Aorta (tissue), 5 donors: ENCODE measurements at regions not wholly inside any gene's neighbourhood (a gene's known extent, or its start where the extent isn't known, plus 50 kb on each side); places are given as distances from the start of the nearest gene placed in this dataset.
A peak's percentile ranks its signal among the peaks of the same experiment; 100 is the strongest.
"Not testable (repeated sequence)": the region's sequence is repeated elsewhere in the genome, so short reads cannot be mapped to it uniquely, and the experiment has no call there.

Experiments used
- ATAC-seq: fragments of 200-7000 bp; cut with Tn5 transposase; one replicate; pipeline ENCODE4 v1.9.1; 2022; ENCODE audit warnings: moderate library complexity; ENCODE audit not compliant: low FRiP score
- DNase-seq, 2 donors: peaks; one replicate each; pipeline ENCODE4 v3.0.0-alpha.2; 2020
- H3K27ac ChIP-seq, 2 donors: one replicate each; pipeline ENCODE4 v1.5.1; 2013; ENCODE audit warnings: low read length in 2 of 2, mild to moderate bottlenecking in 2 of 2, moderate library complexity in 2 of 2, control low read depth in 1 of 2, inconsistent platforms in 1 of 2, low read depth in 1 of 2
- H3K27me3 ChIP-seq, 2 donors: one replicate each; pipeline ENCODE4 v1.6.1; 2013; ENCODE audit warnings: control low read depth in 1 of 2, low read length in 1 of 2, mild to moderate bottlenecking in 1 of 2, moderate library complexity in 1 of 2; ENCODE audit not compliant: insufficient read depth in 2 of 2, control insufficient read depth in 1 of 2
- H3K36me3 ChIP-seq, 2 donors: one replicate each; pipeline ENCODE4 v1.6.1; 2013; ENCODE audit warnings: control low read depth in 1 of 2, low read length in 1 of 2, mild to moderate bottlenecking in 1 of 2; ENCODE audit not compliant: insufficient read depth in 2 of 2, control insufficient read depth in 1 of 2
- H3K4me1 ChIP-seq, 2 donors: one replicate each; pipeline ENCODE4 v1.6.1; 2013; ENCODE audit warnings: low read length in 2 of 2, control low read depth in 1 of 2, mild to moderate bottlenecking in 1 of 2, moderate library complexity in 1 of 2; ENCODE audit not compliant: insufficient read depth in 2 of 2, control insufficient read depth in 1 of 2
- H3K4me3 ChIP-seq, 2 donors: one replicate each; pipeline ENCODE4 v1.5.1; 2013; ENCODE audit warnings: low read length in 2 of 2, control low read depth in 1 of 2, mild to moderate bottlenecking in 1 of 2
- H3K9me3 ChIP-seq: one replicate; pipeline ENCODE4 v1.6.1; 2013; ENCODE audit warnings: mild to moderate bottlenecking, low read length; ENCODE audit not compliant: control insufficient read depth
- WGBS, 2 donors: extraction: QIAGEN DNeasy Blood & Tissue Kit; methylation state at CpG; one replicate each; pipeline ENCODE4 v1.1.7; 2013; 5-methylcytosine and 5-hydroxymethylcytosine counted together
- intact Hi-C, 2 donors: fragments of 100-400 bp; cut with DNase I; formaldehyde crosslinking; loops; one replicate each; pipeline versions ENCODE4 v1.14.2 to v1.15.0; 2022
- donor health status: healthy with polysubstance abuse.
- donor health status: Bipolar disorder and iron deficiency.
- donor health status: DM: no; HTN: no; CAD: no.
- donor health status: DM: no; HTN: no; CAD: no.
- donor health status: DM: yes; HTN: yes; CAD: no.

DNA sequence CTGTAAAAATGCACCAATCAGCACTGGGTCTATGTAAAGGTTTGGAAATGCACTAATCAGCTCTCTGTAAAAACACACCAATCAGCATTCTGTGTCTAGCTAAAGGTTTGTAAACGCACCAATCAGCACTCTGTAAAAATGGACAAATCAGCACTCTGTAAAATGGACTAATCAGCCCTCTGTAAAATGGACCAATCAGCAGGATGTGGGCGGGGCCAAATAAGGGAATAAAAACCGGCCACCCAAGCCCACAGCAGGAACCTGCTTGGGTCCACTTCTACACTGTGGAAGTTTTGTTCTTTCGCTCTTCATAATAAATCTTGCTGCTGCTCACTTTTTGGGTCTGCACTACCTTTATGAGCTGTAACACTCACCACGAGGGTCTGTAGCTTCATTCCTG lies 101.0 kb downstream of the SMC2 start:
- H3K4me1 ChIP-seq, H3K27me3 ChIP-seq, intact Hi-C loops, H3K36me3 ChIP-seq, ATAC-seq, H3K4me3 ChIP-seq, H3K27ac ChIP-seq, H3K9me3 ChIP-seq, DNase-seq: not testable (repeated sequence)
- WGBS, 2 donors: 85 to 88% methylated on average over 5 of the region's 5 CpGs

DNA sequence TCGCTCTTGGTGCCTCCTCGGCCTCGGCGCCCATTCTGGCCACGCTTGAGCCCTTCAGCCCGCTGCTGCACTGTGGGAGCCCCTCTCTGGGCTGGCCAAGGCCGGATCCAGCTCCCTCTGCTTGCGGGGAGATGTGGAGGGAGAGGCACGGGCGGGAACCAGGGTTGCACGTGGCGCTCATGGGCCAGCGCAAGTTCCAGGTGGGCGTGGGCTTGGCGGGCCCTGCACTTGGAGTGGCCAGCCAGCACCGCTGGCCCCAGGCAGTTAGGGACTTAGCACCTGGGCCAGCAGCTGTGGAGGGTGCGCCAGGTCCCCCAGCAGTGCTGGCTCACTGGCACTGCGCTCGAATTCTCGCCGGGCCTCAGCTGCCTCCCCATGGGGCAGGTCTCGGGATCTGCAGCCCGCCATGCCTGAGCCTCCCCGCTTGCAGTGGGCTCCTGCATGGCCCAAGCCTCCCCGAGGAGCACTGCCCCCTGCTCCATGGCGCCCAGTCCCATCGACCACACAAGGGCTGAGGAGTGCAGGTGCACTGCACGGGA lies 106.4 kb downstream of the SMC2 start:
- Histone ChIP-seq H3K27me3 (no peaks in the 10 kb centered on the region), H3K9me3 (no peaks in the 10 kb centered on the region), H3K27ac (no peak overlapping the region), H3K4me3 (no peak overlapping the region), H3K36me3 (no peaks in the 10 kb centered on the region), H3K4me1 (no peaks in the 10 kb centered on the region)
- ATAC-seq (no peak), DNase-seq (peak in 1 of 2 donors; percentile 56)
- 91 to 92% methylated on average over 28 of the region's 28 CpGs for WGBS, 2 donors
- intact Hi-C loops: no loop called here

DNA sequence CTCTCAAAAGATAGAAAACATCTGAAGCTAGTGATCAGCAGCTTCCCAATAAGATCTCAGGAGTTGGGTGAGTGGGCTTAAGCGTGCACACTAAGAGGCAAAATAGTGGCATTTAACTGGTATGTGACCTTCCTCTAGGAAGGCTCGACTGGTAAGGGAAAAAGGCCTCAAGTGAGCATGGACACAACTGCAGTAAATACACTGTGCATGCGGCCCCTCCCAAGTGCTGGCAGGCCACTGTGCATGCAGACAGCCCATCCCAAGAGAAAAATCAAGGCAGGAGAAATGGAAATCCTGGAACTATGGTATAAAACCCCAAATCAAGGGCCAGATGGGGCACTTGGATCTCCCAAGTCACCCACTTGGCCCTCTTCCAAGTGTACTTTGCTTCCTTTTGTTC lies 112.7 kb downstream of the SMC2 start:
- Histone ChIP-seq H3K4me3 (no peak overlapping the region), H3K9me3 (no peaks in the 10 kb centered on the region), H3K4me1 (no peaks in the 10 kb centered on the region), H3K36me3 (no peaks in the 10 kb centered on the region), H3K27ac (no peak overlapping the region), H3K27me3 (no peaks in the 10 kb centered on the region)
- DNase-seq: no peak
- ATAC-seq: no peak
- intact Hi-C loops: no loop called here
- 87 to 90% methylated on average over 3 of the region's 3 CpGs for WGBS, 2 donors

DNA sequence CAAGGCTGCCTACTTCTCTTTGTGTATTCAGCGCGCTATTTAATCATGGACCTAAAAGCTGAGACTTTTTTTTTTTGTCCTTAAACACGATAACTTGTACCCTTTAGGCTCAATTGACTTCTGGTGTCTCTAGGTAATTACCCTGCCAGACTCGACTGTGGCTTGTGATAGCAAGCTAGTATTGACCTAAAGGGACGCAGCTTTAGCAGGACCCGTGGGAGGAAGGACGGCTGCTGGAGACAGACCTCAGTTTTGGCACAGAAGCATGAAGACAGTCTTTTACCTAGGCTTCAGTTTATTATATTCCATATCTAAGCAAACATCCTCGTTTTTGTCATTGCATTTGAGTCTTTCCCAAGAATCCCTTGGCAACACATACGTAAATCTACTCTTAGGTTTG lies 115.3 kb downstream of the SMC2 start:
- intact Hi-C loops: no loop called here
- Histone ChIP-seq H3K36me3 (no peaks in the 10 kb centered on the region), H3K27ac (no peak overlapping the region), H3K4me3 (no peak overlapping the region), H3K4me1 (no peaks in the 10 kb centered on the region), H3K9me3 (no peaks in the 10 kb centered on the region), H3K27me3 (no peaks in the 10 kb centered on the region)
- WGBS, 2 donors: 81 to 83% methylated on average over 9 of the region's 9 CpGs
- ATAC-seq (no peak), DNase-seq (no peak)

DNA sequence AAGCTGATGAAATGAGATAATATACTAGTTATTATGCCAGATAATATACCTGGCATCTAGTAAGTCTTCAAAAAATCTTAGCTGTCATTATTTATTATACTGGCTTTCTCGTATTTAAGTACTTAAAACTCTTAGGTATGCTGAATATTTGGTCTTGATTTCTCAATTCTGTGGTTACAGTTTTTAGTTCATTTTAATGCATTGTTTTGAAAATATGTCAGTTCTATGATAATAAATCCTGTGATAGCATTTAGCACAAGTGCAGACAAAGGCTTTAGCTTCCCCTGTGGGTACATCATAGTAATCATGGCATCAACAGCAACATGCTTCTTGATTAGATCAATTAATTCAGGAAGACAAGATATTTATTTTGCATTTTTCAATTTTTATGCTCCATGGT lies 133.0 kb downstream of the SMC2 start:
- Histone ChIP-seq H3K36me3 (no peaks in the 10 kb centered on the region), H3K4me1 (no peaks in the 10 kb centered on the region), H3K9me3 (no peaks in the 10 kb centered on the region), H3K4me3 (no peak overlapping the region), H3K27ac (no peak overlapping the region), H3K27me3 (no peaks in the 10 kb centered on the region)
- WGBS, 2 donors: 33 to 39% methylated on average over 1 of the region's 1 CpG
- intact Hi-C loops: no loop called here
- DNase-seq: no peak
- no peak for ATAC-seq

DNA sequence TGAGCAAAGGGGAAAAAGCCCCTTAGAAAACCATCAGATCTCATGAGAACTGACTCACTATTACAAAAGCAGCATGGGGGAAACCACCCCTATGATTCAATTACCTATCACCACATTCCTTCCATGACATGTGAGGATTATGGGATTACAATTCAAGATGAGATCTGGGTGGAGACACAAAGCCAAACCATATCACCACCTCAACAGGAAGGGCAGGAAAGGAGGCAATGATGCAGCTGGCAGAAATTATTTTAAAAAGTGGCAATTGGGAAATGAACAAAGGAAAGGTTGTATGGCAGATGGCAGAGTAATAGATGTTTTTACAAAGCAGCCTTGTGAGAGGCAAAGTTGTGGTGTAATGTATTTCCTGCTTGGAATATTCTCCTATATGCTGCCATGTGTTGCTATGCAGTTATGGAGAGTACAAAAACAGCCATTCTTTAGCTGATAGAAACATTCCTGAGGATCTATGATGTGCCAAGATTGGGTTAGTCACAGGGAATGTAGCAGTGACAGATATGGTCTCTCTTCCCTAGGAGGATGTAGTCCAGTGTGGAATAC lies 138.8 kb downstream of the SMC2 start:
- no peak overlapping the region for H3K27ac ChIP-seq
- H3K36me3 ChIP-seq: no peaks in the 10 kb centered on the region
- no peaks in the 10 kb centered on the region for H3K27me3 ChIP-seq
- no peak for DNase-seq
- no peaks in the 10 kb centered on the region for H3K4me1 ChIP-seq
- H3K9me3 ChIP-seq: no peaks in the 10 kb centered on the region
- no peak overlapping the region for H3K4me3 ChIP-seq
- no peak for ATAC-seq
- intact Hi-C loops: no loop called here

DNA sequence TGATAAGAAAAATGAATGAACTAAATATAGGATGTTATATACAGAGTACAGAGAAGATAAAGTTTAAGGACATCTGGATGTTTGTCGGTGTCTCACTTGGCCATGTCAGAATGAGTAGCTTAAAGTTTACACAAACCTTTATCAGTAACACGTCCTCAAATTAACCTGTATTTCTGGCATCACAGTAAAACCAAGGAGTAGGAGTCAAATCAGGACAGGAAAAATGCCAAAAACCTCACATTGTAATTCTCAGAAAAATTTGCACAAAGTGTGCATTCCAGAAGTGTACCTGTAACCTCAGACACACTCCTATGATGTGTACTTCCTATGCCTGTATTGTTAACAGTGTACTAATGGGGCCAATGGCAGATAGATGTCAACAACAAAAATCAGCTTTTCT lies 139.3 kb downstream of the SMC2 start:
- intact Hi-C loops: no loop called here

DNA sequence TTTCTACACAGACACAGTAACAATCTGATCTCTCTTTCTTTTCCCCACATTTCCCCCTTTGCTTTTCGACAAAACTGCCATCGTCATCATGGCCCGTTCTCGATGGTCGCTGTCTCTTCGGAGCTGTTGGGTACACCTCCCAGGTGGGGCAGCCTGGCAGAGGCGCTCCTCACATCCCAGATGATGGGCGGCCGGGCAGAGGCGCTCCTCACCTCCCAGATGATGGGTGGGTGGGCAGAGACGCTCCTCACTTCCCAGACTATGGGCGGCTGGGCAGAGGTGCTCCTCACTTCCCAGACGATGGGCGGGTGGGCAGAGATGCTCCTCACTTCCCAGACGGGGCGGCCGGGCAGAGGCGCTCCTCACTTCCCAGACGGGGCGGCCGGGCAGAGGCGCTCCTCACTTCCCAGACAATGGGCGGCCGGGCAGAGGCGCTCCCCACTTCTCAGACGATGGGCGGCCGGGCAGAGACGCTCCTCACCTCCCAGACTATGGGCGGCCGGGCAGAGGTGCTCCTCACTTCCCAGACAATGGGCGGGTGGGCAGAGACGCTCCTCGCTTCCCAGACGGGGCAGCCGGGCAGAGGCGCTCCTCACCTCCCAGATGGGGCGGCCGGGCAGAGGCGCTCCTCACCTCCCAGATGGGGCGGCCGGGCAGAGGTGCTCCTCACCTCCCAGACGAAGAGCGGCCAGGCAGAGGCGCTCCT lies 140.7 kb downstream of the SMC2 start:
- not testable (repeated sequence) for ATAC-seq, H3K36me3 ChIP-seq
- 88 to 89% methylated on average over 22 to 44 of the region's 45 CpGs for WGBS, 2 donors

More for the DNA sequence above, 139.3 kb downstream of the SMC2 start:
- H3K9me3 ChIP-seq: no peaks in the 10 kb centered on the region
- H3K27me3 ChIP-seq: no peaks in the 10 kb centered on the region
- 17 to 20% methylated on average over 2 of the region's 2 CpGs for WGBS, 2 donors
- no peaks in the 10 kb centered on the region for H3K36me3 ChIP-seq
- DNase-seq (no peak), ATAC-seq (no peak)
- no peaks in the 10 kb centered on the region for H3K4me1 ChIP-seq
- H3K4me3 ChIP-seq: no peak overlapping the region
- H3K27ac ChIP-seq: no peak overlapping the region

More for the DNA sequence above, 140.7 kb downstream of the SMC2 start:
- DNase-seq, H3K27me3 ChIP-seq, H3K4me3 ChIP-seq, intact Hi-C loops, H3K9me3 ChIP-seq, H3K27ac ChIP-seq, H3K4me1 ChIP-seq: not testable (repeated sequence)
